Loucy (cell line): ENCODE measurements at regions not wholly inside any gene's neighbourhood (a gene's known extent, or its start where the extent isn't known, plus 50 kb on each side); places are given as distances from the start of the nearest gene placed in this dataset.
A peak's percentile ranks its signal among the peaks of the same experiment; 100 is the strongest.

ENCODE experiments used
- H2AFZ ChIP-seq: fragments of 200-600 bp; sonication (generic); 2 replicates; pipeline ENCODE4 v1.6.0; 2016; ENCODE audit warnings: antibody characterized with exemption, mild to moderate bottlenecking, low read length, moderate library complexity
- H3F3A ChIP-seq: fragments of 200-600 bp; 2 replicates; pipeline ENCODE4 v1.6.0; 2016; ENCODE audit warnings: antibody characterized with exemption, low read depth, mild to moderate bottlenecking
- H3K27me3 ChIP-seq: fragments of 200-600 bp; sonication (generic); 2 replicates; pipeline ENCODE4 v1.6.1; 2014; ENCODE audit warnings: low read length, mild to moderate bottlenecking; ENCODE audit not compliant: insufficient read depth, poor library complexity, severe bottlenecking
- H3K36me3 ChIP-seq: fragments of 200-600 bp; sonication (generic); 2 replicates; pipeline ENCODE4 v1.6.1; 2016; ENCODE audit warnings: low read length; ENCODE audit not compliant: insufficient read depth
- H3K4me1 ChIP-seq: fragments of 200-600 bp; sonication (generic); 2 replicates; pipeline ENCODE4 v1.5.1; 2014; ENCODE audit warnings: low read length, mild to moderate bottlenecking; ENCODE audit not compliant: insufficient read depth, poor library complexity, severe bottlenecking
- H3K4me2 ChIP-seq: fragments of 200-600 bp; sonication (generic); 2 replicates; pipeline ENCODE4 v1.6.0; 2014; ENCODE audit warnings: antibody characterized with exemption, low read length, low read depth, mild to moderate bottlenecking; ENCODE audit not compliant: poor library complexity, severe bottlenecking
- H3K4me3 ChIP-seq: fragments of 200-600 bp; sonication (generic); 2 replicates; pipeline ENCODE4 v1.5.1; 2014; ENCODE audit warnings: low read length, mild to moderate bottlenecking, mixed read lengths; ENCODE audit not compliant: poor library complexity, severe bottlenecking
- H3K79me2 ChIP-seq: fragments of 200-600 bp; sonication (generic); 2 replicates; pipeline ENCODE4 v1.6.1; 2014; ENCODE audit warnings: low read length; ENCODE audit not compliant: insufficient read depth
- H3K9ac ChIP-seq: fragments of 200-600 bp; sonication (generic); 2 replicates; pipeline ENCODE4 v1.6.0; 2014; ENCODE audit warnings: mild to moderate bottlenecking, low read depth, low read length, moderate library complexity; ENCODE audit not compliant: poor library complexity, severe bottlenecking
- H3K9me2 ChIP-seq: fragments of 200-600 bp; sonication (generic); replicated peaks from 2 replicates; pipeline ENCODE4 v1.6.1; 2016; ENCODE audit warnings: low read depth, low read length, mixed read lengths
- H3K9me3 ChIP-seq: fragments of 200-600 bp; sonication (generic); 2 replicates; pipeline ENCODE4 v1.6.1; 2014; ENCODE audit warnings: mild to moderate bottlenecking, antibody characterized with exemption, low read length, low read depth; ENCODE audit not compliant: insufficient read depth
- H4K20me1 ChIP-seq: fragments of 200-600 bp; sonication (generic); 2 replicates; pipeline ENCODE4 v1.6.0; 2014; ENCODE audit warnings: antibody characterized with exemption, low read length, mild to moderate bottlenecking; ENCODE audit not compliant: insufficient read depth, poor library complexity, severe bottlenecking
- EZH2phosphoT487 ChIP-seq: fragments of 200-600 bp; IDR thresholded peaks from 2 replicates; pipeline ENCODE4 v1.6.1; 2018; ENCODE audit warnings: antibody characterized with exemption, mild to moderate bottlenecking, moderate library complexity, borderline replicate concordance
- TF ChIP-seq, protein P1 (sequence below): fragments of 200-600 bp; sonication (generic); conservative IDR thresholded peaks from 2 replicates; pipeline ENCODE4 v1.5.1; 2014; ENCODE audit warnings: mild to moderate bottlenecking, antibody characterized with exemption, low read length

DNA sequence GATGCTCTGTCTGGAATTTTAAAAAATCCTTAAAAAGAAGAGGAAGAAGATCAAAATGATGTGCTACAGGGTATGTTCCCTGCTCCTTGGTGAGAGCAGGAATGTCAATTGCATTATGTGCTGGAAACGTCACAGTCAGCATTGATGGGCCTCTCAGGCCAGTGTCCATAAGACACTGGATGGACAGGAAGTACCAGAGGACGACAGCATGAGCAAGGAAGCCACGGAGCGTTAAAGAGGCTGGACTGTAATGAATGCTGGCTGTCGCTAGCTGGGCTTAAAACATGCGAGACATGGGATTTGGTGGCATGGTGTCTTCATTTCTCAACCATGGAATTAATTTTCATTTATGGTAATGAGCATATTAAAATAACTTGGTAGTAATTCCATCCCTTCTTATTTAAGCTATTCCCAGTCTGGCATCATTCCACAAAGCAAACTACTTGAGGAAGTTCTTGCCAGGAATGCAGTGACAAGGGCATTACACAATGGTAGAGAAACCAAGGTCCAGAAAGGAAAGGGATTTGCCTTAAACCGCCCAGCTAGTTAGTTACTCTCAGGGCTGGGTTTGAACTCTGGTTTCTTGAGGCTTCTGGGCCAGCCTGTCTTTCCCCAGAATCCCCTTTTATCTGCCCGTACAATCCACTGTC, 166.6 kb upstream of the SOX4 start:
- H3K4me1 ChIP-seq: peaks cover 6% of the 10 kb centered on the region
- no peak for TF ChIP-seq EZH2phosphoT487
- TF ChIP-seq, protein P1, sequence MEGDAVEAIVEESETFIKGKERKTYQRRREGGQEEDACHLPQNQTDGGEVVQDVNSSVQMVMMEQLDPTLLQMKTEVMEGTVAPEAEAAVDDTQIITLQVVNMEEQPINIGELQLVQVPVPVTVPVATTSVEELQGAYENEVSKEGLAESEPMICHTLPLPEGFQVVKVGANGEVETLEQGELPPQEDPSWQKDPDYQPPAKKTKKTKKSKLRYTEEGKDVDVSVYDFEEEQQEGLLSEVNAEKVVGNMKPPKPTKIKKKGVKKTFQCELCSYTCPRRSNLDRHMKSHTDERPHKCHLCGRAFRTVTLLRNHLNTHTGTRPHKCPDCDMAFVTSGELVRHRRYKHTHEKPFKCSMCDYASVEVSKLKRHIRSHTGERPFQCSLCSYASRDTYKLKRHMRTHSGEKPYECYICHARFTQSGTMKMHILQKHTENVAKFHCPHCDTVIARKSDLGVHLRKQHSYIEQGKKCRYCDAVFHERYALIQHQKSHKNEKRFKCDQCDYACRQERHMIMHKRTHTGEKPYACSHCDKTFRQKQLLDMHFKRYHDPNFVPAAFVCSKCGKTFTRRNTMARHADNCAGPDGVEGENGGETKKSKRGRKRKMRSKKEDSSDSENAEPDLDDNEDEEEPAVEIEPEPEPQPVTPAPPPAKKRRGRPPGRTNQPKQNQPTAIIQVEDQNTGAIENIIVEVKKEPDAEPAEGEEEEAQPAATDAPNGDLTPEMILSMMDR: no peak

DNA sequence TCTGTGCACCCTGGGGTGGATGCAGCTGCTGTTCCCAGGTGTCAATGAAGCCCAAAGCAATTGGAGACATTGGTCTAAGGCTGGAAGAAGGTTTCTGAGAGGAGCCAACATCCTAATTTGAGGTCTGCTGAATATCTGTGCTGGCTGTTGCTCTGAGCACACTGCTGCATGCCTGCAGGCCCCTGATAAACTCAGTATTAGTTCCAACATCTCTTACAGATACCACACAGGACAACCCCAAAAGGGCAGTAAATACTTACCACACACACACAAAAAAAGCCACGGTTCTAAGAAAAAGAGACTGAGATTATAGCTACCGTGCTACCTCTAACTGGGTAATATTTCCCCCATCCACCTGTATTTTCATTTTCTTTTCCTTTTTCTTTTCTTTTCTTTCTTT, 164.3 kb upstream of the SOX4 start:
- H3F3A ChIP-seq: 0 out of 2 replicates have a peak, but pooled peaks cover 3% of the 10 kb centered on the region
- no peak overlapping the region for H2AFZ ChIP-seq

More for the DNA sequence above, 166.6 kb upstream of the SOX4 start:
- H3K4me2 ChIP-seq: no peak overlapping the region
- no peak overlapping the region for H3K4me3 ChIP-seq
- H4K20me1 ChIP-seq: no peaks in the 10 kb centered on the region
- peaks cover 3% of the 10 kb centered on the region; the same call in 1 of the 2 replicates for H3K9me3 ChIP-seq
- H3K27me3 ChIP-seq: no peaks in the 10 kb centered on the region
- no peaks in the 10 kb centered on the region for H3K36me3 ChIP-seq
- H3K9ac ChIP-seq: no peak overlapping the region
- H2AFZ ChIP-seq: no peak overlapping the region
- no peaks in the 10 kb centered on the region for H3K79me2 ChIP-seq
- no peaks in the 10 kb centered on the region for H3K9me2 ChIP-seq
- 0 out of 2 replicates have a peak, but pooled peaks cover 3% of the 10 kb centered on the region for H3F3A ChIP-seq

DNA sequence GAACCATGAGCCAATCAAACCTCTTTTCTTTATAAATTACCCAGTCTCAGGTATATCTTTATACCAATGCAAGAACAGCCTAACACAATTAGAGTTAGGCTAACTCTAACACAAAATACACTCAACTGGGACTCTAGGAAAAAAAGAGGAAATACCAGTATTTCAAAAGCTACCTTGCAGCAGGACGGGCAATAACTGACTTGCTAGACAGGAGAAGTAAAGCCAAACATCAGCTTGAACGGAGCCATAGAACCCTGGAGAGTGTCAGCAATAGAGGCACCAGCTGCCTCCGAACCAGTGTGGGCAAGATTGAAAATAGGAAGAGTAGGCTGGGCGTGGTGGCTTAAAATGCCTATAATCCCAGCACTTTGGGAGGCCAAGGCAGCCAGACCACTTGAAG, 162.0 kb upstream of the SOX4 start:
- Histone ChIP-seq H3K27me3 (no peaks in the 10 kb centered on the region), H3K9me2 (no peaks in the 10 kb centered on the region), H3K4me2 (no peak overlapping the region), H3K4me3 (no peak overlapping the region), H3K79me2 (no peaks in the 10 kb centered on the region), H4K20me1 (no peaks in the 10 kb centered on the region), H3K4me1 (peaks cover 10% of the 10 kb centered on the region), H3F3A (0 out of 2 replicates have a peak, but pooled peaks cover 3% of the 10 kb centered on the region), H2AFZ (no peak overlapping the region), H3K9ac (no peak overlapping the region), H3K36me3 (no peaks in the 10 kb centered on the region), H3K9me3 (no peaks in the 10 kb centered on the region)
- TF ChIP-seq, protein P1: no peak

More for the DNA sequence above, 164.3 kb upstream of the SOX4 start:
- TF ChIP-seq, protein P1: no peak
- no peak for TF ChIP-seq EZH2phosphoT487
- Histone ChIP-seq H3K4me3 (no peak overlapping the region), H3K36me3 (no peaks in the 10 kb centered on the region), H4K20me1 (no peaks in the 10 kb centered on the region), H3K9me2 (no peaks in the 10 kb centered on the region), H3K9me3 (peaks cover 3% of the 10 kb centered on the region; the same call in 1 of the 2 replicates), H3K4me1 (peaks cover 6% of the 10 kb centered on the region), H3K27me3 (no peaks in the 10 kb centered on the region), H3K79me2 (no peaks in the 10 kb centered on the region), H3K4me2 (peak overlapping the region; percentile 0), H3K9ac (no peak overlapping the region)
